RCC 7860 (cell line): ENCODE measurements at regions not wholly inside any gene's neighbourhood (a gene's known extent, or its start where the extent isn't known, plus 50 kb on each side); places are given as distances from the start of the nearest gene placed in this dataset.
"Not testable (repeated sequence)": the region's sequence is repeated elsewhere in the genome, so short reads cannot be mapped to it uniquely, and the experiment has no call there.

Experiments
- DNase-seq: peaks from one replicate; pipeline ENCODE4 v3.0.0-alpha.2; 2015; ENCODE audit warnings: low spot score
- FAIRE-seq: peaks from 2 replicates; lab custom pipeline; 2012; peaks lifted over from hg19 to GRCh38; lab: Jason Lieb, UNC

- DNase-seq (no peak), FAIRE-seq (no peak)
Measured at GRCh38 chr3:166688665-166689064, 691.4 kb downstream of the ZBBX start.

GRCh38 chr3:166685246-166685645 lies 694.9 kb downstream of the ZBBX start:
- FAIRE-seq (no peak), DNase-seq (no peak)

GRCh38 chr3:166684077-166684476 lies 696.0 kb downstream of the ZBBX start:
- DNase-seq: not testable (repeated sequence)

GRCh38 chr3:166669781-166670180 lies 710.3 kb downstream of the ZBBX start:
- FAIRE-seq: no peak

More at GRCh38 chr3:166684077-166684476, 696.0 kb downstream of the ZBBX start:
- not testable (repeated sequence) for FAIRE-seq

GRCh38 chr3:166663194-166663593 lies 716.9 kb downstream of the ZBBX start:
- FAIRE-seq (no peak), DNase-seq (no peak)

More at GRCh38 chr3:166669781-166670180, 710.3 kb downstream of the ZBBX start:
- DNase-seq: no peak

GRCh38 chr3:166661621-166662020 lies 718.5 kb downstream of the ZBBX start:
- DNase-seq (no peak), FAIRE-seq (no peak)

GRCh38 chr3:166660962-166661361 lies 719.1 kb downstream of the ZBBX start:
- FAIRE-seq (no peak), DNase-seq (no peak)

GRCh38 chr3:166637984-166638530 lies 742.0 kb downstream of the ZBBX start:
- FAIRE-seq (no peak), DNase-seq (no peak)

GRCh38 chr3:166634091-166634746 lies 745.9 kb downstream of the ZBBX start:
- DNase-seq (no peak), FAIRE-seq (no peak)

GRCh38 chr3:166630190-166630589 lies 749.9 kb downstream of the ZBBX start:
- FAIRE-seq (no peak), DNase-seq (no peak)

GRCh38 chr3:166613365-166613764 lies 766.7 kb downstream of the ZBBX start:
- FAIRE-seq: no peak

GRCh38 chr3:166612761-166613160 lies 767.3 kb downstream of the ZBBX start:
- not testable (repeated sequence) for FAIRE-seq, DNase-seq

More at GRCh38 chr3:166613365-166613764, 766.7 kb downstream of the ZBBX start:
- DNase-seq: no peak

- FAIRE-seq: no peak
- no peak for DNase-seq
Measured at GRCh38 chr3:166607933-166608521, 770.8 kb upstream of the BCHE start.

GRCh38 chr3:166606988-166607387 lies 769.8 kb upstream of the BCHE start:
- FAIRE-seq (no peak), DNase-seq (no peak)

GRCh38 chr3:166593776-166594175 lies 756.6 kb upstream of the BCHE start:
- FAIRE-seq (no peak), DNase-seq (no peak)

GRCh38 chr3:166582236-166582635 lies 745.0 kb upstream of the BCHE start:
- no peak for FAIRE-seq
- no peak for DNase-seq

GRCh38 chr3:166580561-166580960 lies 743.3 kb upstream of the BCHE start:
- FAIRE-seq (no peak), DNase-seq (no peak)

GRCh38 chr3:166575161-166575560 lies 737.9 kb upstream of the BCHE start:
- FAIRE-seq (no peak), DNase-seq (no peak)

GRCh38 chr3:166571686-166572085 lies 734.5 kb upstream of the BCHE start:
- not testable (repeated sequence) for FAIRE-seq, DNase-seq

- FAIRE-seq (no peak), DNase-seq (no peak)
Measured at GRCh38 chr3:166570102-166570501, 732.9 kb upstream of the BCHE start.

- FAIRE-seq (no peak), DNase-seq (no peak)
Measured at GRCh38 chr3:166569589-166569988, 732.4 kb upstream of the BCHE start.

- DNase-seq: no peak
- FAIRE-seq: no peak
Measured at GRCh38 chr3:166560253-166560652, 723.0 kb upstream of the BCHE start.
